GM19397 (cell line): ENCODE measurements at regions not wholly inside any gene's neighbourhood (a gene's known extent, or its start where the extent isn't known, plus 50 kb on each side); places are given as distances from the start of the nearest gene placed in this dataset.
"Not testable (repeated sequence)": the region's sequence is repeated elsewhere in the genome, so short reads cannot be mapped to it uniquely, and the experiment has no call there.

Experiments used
- ATAC-seq: cut with Tn5 transposase; IDR thresholded peaks from one replicate; pipeline ENCODE4 v1.9.1; 2021; ENCODE audit warnings: mild to moderate bottlenecking, moderate library complexity; ENCODE audit not compliant: unreplicated experiment

DNA sequence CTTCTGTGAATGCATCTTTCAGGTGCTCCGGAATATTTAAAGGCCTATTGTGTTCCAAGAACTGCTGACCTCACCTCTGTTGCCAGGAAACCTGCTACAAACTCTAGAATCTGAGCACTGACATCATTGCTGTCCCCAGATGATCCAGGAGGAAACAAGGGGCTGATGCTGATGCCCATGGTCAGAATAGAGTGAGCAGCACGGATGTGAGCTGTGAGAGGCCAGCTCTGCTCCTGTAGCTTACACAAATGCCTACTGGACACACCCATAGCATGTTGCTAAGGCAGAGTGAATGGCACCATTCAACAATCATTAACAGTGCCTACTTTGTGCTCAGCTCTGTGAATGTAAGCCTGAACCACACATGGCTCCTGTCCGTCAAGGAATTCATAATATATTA is 276.7 kb upstream of the API5 start:
- ATAC-seq, result no peak

DNA sequence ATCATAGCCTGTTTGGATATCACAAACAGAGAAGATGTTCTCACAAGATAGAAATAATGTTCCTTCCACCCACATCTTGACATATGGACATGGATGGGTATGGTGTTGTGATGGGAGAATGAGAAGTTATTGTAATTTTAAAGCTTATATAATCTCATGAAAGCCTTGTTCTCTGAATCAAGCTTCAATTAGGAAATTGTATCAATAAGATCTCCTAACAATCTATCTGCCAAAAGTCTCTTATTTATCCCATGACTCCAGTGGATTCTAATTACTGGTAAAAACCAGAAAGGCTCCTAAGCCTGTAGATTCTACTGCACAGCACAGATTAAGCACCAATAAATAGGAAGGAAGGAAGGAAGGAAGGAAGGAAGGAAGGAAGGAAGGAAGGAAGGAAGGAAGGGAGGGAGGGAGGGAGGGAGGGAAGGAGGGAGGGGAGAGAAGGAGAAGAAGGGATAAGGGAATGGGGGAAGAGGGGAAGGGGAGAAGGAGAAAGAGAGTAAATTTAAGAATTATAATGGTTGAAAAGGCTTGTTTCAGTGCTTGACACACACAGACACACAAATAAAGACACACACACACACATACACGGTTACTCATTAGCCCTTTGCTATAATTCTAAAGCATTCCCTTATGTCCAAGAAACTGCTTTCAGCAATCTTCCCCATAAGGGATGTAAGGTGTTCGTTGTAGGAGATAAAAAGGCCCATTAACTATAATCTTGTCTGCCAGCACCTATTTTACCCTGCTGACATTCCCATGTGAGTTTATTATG is 258.0 kb upstream of the API5 start:
- no peak for ATAC-seq

DNA sequence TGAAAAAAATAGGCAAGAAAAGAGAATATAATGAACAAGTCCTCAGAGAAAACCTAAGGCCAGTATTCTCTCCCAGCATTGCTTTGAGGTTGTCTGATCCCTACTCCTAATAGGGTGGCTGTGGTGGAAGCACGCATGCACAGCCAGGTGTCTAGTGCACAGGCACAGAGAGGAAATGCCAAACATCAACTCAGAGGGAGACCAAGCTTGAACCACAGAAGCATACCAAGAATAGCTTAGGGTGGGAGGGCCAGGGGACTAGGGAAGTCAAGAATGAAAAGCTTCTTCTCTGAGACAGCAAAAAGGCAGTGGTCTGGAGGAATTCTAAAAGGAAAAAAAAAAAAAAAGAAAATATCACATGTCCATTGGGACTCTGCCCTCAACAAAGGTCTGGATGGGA is 244.1 kb upstream of the API5 start:
- no peak for ATAC-seq

DNA sequence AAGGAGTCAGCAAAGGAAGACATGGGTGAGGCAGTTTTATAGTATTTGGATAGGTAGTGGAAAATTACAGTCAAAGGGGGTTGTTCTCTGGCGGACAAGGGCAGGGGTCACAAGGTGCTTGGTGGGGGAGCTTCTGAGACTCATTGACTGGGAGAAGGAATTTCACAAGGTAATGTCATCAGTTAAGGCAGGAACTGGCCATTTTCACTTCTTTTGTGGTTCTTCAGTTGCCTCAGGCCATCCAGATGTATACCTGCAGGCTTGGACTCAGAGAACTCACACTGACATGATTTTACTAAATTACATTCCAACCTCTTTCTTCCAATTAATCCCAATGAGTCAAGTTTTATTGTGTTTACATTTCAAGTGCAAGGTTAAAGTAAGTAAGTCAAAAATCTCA is 240.5 kb upstream of the API5 start:
- no peak for ATAC-seq

GRCh38 chr11:43072096-43072495 is 239.7 kb upstream of the API5 start:
- no peak for ATAC-seq

DNA sequence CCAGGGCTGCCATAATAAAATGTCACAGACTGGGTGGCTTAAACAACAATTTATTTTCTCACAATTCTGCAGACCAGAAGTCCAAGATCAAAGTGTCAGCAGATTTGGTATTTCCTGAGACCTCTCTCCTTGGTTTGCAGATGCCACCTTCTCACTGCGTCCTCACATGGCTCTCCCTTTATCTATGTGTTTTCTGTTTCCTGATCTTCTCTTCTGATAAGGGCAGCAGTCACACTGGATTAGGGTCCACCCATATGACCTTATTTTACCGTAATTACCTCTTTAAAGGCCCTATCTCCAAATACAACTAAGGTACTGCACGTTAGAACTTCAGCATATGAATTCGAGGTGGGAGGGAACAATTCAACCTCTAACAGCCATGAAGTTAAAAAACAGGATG is 238.9 kb upstream of the API5 start:
- no peak for ATAC-seq

GRCh38 chr11:43074810-43075209 is 237.0 kb upstream of the API5 start:
- no peak for ATAC-seq

DNA sequence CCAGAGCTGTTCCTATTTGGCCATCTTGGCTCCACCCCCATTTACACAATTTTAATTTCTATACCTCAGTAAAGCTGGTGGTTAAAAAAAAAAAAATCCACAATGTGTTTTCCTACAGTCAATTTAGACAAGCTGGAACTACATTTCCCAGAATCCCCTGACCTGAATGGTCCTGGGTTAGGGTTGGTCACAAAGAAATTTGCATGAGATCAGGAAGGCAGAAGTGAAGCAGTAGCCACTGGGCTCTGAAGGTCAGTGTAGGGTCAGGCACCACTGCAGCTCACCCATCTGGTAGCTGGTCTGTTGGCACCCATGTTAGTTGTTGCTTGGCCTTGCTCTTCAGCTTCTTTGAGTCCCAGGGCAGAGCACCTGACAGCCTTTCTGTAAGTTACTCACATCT is 210.7 kb upstream of the API5 start:
- no peak for ATAC-seq

GRCh38 chr11:43116071-43116470 is 195.7 kb upstream of the API5 start:
- no peak for ATAC-seq

DNA sequence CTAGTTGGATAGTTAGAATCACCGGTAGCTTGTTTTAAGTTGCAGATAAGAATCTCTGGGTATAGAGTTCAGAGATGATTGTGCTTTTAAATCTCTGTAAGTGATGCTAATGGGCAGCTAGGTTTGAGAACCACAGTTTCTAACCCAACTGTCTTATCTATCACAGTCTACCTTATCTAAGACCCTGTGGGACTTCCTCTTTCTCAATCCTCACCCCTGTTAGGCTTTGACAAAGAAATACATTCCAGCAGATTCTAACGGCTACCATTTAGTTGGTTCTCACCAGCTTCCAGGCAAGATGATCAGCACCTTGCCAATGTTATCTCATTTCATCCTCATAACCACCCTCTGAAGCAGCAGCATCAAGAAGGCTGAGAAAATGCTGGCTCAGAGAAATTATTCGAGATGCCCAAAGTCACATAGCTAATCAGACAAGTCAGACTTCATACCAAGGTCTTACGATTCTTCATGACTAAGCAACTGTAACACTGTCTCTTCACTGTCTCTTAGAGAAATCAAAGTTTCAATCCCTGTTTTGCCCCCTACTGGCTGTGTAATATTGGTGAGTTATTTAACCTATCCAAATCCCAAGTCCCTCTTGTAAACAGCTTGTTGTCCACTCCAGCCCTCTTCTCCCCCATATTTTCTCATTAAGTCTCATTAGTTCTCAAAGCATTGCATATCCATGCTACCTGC is 192.4 kb upstream of the API5 start:
- no peak for ATAC-seq

DNA sequence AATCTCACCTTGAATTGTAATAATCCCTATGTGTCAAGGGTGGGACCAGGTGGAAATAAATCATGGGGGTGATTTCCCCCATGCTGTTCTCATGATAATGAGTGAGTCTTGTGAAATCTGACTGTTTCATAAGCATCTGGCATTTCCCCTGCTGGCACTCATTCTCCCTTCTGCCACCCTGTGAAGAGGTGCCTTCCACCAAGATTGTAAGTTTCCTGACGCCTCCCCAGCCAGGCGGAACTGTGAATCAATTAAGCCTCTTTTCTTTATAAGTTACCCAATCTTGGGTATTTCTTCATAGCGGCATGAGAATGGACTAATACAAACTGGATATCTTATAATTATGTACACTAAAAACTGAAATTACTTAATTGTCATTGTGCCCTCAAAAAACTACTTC is 189.2 kb upstream of the API5 start:
- no peak for ATAC-seq

- no peak for ATAC-seq
Observed at GRCh38 chr11:43123443-43123842, 188.4 kb upstream of the API5 start.

GRCh38 chr11:43124272-43124935 is 187.4 kb upstream of the API5 start:
- no peak for ATAC-seq

DNA sequence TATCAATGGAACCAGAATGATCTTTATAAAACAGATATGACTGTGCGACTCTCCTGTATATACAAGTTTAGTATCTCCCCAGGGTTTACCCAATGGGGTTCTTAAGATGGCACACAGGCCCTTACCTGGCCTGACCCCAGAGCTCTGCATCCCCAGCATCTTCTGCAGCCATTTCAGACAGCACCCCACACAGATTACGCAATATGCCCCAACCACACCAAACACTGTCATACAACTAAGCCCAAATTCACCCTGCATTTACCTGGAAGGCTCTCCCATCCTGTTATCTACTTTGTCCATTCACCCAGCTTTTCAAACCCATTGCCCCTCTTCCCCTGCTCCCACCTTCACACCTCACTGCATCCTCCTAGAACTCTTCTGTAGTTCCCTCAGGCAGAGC is 182.5 kb upstream of the API5 start:
- ATAC-seq, result no peak

DNA sequence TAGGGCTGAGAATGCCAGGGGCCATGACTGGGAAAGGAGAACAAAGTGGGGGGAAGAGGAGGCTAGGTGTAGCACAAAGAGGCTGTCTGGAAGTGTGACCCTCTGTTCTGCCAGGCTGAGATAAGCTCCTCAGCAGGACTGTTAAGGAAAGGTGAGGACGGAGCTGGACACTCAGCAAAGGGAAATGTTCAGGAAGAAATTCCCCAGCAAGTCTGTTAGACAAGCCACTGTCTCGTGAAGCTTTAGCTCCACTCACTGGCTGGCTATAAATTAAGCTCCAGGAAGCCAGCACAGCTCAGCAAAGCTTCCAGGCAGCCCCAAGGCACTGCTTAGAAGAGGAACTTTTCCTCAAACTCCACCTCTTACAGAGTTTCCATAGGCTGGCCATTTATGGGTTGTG is 181.2 kb upstream of the API5 start:
- ATAC-seq, result no peak

- no peak for ATAC-seq
Observed at GRCh38 chr11:43135966-43136534, 175.7 kb upstream of the API5 start.

DNA sequence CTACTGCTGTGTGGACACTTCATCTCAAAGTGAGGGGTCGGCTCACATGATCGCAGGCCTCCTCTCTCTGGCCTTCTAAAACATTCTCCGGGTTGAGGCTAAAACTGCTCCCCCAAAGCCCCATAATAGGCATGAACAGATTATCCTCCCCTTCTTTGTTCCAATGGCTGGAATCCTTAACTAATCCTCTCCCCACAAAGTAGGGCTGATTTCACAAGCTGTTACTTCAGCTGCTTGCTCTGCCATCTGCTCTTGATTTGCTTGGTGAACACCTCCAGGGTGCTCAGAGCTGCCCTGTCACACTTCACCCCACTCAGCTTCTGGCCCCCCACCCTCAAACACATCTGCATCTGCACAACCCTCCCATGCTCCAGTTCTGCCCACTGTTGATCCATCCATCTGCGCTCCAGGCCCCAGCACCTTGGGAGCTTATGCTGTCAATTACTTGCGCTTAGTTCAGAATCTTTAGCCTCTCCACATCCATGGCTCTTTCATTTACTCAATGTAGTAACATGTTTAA is 173.1 kb upstream of the API5 start:
- no peak for ATAC-seq

- ATAC-seq, result peak; percentile 78
Observed at GRCh38 chr11:43145653-43146052, 166.1 kb upstream of the API5 start.

DNA sequence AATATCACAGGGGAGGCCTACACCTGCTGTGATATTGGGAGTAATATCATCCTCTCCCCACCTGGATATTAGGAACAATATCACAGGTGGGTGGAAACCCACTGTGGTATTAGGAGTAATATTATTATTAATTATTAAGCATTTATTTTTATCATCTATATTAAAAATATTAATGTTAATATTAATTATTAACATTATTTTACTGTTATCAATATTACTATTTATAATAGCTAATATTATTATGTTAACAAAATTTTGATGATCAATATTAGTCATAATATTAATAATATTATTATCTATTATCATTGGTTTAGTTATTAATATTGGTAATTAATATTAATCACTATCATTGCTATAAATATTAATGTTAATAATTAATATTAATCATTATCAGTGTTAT is 161.1 kb upstream of the API5 start:
- no peak for ATAC-seq

DNA sequence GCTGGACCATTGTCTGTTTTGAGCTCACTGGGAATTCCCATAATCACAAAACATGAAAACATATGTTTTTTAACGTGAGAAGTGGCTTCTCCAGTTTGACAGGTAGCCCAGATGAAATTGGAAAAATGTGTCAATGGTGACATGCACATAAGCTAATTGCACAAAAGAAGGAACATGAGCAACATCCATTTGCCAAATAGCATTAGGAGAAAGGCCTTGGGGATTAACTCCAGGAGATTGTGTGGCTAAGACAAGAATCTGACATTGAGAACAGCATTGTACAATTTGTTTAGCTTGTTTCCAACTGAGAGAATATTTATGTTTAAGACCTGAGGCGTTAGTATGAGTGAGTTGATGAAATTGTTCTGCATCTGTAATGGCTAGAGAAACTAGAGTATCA is 147.0 kb upstream of the API5 start:
- no peak for ATAC-seq

- not testable (repeated sequence) for ATAC-seq
Observed at GRCh38 chr11:43165393-43165792, 146.4 kb upstream of the API5 start.

DNA sequence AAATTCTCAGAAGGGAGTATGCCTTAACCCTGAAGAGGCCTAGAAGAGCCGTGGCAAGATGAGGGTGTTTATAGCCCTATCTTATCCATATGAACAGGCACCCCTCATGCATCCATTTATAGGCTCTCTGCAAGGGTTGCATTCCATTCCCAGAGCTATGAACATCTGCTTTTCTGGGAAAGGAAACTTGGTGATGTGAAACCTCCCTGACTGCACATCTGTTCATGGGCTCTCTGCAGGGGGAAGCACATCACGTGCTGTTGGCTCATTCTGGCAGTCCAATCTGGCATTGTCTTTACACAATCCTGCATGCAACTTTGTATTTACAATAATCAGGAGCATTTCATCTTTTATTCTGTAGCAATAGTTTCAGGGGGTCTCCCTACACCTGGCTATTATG is 143.6 kb upstream of the API5 start:
- ATAC-seq, result not testable (repeated sequence)
